ENCODE measurements at regions not wholly inside any gene's neighbourhood (a gene's known extent, or its start where the extent isn't known, plus 50 kb on each side); places are given as distances from the start of the nearest gene placed in this dataset.
A peak's percentile ranks its signal among the peaks of the same experiment; 100 is the strongest.

DNA sequence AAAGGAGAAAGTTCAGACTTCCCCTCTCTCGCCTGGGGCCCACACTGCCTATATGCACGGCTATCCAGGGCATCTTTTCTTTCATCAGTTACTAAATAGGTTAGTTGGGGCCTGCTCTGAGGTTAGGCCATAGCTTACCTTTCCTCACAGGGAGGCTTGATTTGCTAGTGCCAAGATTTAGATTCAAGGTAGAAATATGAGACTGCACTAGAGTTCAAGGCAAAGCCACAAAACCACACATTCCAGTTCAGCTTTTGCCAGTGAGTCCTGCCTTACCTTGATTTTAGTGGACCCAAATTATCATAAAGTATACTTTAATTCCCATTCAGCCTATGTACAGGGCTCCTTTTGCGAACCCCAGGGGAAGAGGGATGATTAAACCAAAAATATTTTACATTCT, 762.8 kb downstream of the PDHA2 start:
- TF ChIP-seq ZNF274 (IDR thresholded peaks at IDR 0.05; ENCODE audit: low read depth, low read length), result no peak
- TF ChIP-seq, protein P1, sequence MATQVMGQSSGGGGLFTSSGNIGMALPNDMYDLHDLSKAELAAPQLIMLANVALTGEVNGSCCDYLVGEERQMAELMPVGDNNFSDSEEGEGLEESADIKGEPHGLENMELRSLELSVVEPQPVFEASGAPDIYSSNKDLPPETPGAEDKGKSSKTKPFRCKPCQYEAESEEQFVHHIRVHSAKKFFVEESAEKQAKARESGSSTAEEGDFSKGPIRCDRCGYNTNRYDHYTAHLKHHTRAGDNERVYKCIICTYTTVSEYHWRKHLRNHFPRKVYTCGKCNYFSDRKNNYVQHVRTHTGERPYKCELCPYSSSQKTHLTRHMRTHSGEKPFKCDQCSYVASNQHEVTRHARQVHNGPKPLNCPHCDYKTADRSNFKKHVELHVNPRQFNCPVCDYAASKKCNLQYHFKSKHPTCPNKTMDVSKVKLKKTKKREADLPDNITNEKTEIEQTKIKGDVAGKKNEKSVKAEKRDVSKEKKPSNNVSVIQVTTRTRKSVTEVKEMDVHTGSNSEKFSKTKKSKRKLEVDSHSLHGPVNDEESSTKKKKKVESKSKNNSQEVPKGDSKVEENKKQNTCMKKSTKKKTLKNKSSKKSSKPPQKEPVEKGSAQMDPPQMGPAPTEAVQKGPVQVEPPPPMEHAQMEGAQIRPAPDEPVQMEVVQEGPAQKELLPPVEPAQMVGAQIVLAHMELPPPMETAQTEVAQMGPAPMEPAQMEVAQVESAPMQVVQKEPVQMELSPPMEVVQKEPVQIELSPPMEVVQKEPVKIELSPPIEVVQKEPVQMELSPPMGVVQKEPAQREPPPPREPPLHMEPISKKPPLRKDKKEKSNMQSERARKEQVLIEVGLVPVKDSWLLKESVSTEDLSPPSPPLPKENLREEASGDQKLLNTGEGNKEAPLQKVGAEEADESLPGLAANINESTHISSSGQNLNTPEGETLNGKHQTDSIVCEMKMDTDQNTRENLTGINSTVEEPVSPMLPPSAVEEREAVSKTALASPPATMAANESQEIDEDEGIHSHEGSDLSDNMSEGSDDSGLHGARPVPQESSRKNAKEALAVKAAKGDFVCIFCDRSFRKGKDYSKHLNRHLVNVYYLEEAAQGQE (IDR thresholded peaks at IDR 0.05; ENCODE audit: low read depth), result no peak
- no peak for TF ChIP-seq SP1 (IDR thresholded peaks at IDR 0.05; ENCODE audit: low read depth)
- TF ChIP-seq, protein P2, sequence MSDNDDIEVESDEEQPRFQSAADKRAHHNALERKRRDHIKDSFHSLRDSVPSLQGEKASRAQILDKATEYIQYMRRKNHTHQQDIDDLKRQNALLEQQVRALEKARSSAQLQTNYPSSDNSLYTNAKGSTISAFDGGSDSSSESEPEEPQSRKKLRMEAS (IDR thresholded peaks at IDR 0.05), result no peak
- no peak for TF ChIP-seq EGR1 (IDR thresholded peaks at IDR 0.05; ENCODE audit: low read depth)
- TF ChIP-seq SRF (IDR thresholded peaks at IDR 0.05; ENCODE audit: low read depth), result no peak
- no peak for TF ChIP-seq CBX3 (IDR thresholded peaks at IDR 0.05; ENCODE audit: low read depth)
- TF ChIP-seq POLR2A (IDR thresholded peaks at IDR 0.05; ENCODE audit: borderline replicate concordance, extremely low read depth, insufficient read depth, insufficient read length), result no peak
- no peak for TF ChIP-seq SIN3A (IDR thresholded peaks at IDR 0.05; ENCODE audit: low read depth)
- no peak for TF ChIP-seq ZFX (IDR thresholded peaks at IDR 0.05)
- TF ChIP-seq ELF1 (IDR thresholded peaks at IDR 0.05; ENCODE audit: borderline replicate concordance, low read depth), result no peak
- TF ChIP-seq, protein P3, sequence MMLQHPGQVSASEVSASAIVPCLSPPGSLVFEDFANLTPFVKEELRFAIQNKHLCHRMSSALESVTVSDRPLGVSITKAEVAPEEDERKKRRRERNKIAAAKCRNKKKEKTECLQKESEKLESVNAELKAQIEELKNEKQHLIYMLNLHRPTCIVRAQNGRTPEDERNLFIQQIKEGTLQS (IDR thresholded peaks at IDR 0.05), result no peak
- TF ChIP-seq TCF7L2 (IDR thresholded peaks at IDR 0.05; ENCODE audit: borderline replicate concordance, extremely low read depth, insufficient read depth, insufficient read length), result no peak
- TF ChIP-seq YY1 (IDR thresholded peaks at IDR 0.05; ENCODE audit: extremely low read depth, insufficient replicate concordance, low read depth, low read length), result no peak
- ATAC-seq (peak; percentile 58), DNase-seq (ENCODE audit: low read depth, low spot score) (peak; percentile 2)
- ChIA-PET CTCF (no interaction called here), RAD21 (ENCODE audit: low non-redundant PET in 1 of 2, low total read pairs in 2 of 2, uncharacterized antibody in 2 of 2, unreplicated experiment in 2 of 2) (interaction anchor here in 1 of 2 experiments (0.7 kb wide), 1 partner anchor 1503 kb away, joined by 3 read pairs; no protein-coding TSS in a partner anchor), POLR2A (no interaction called here)
- H3K79me2 ChIP-seq (ENCODE audit: insufficient read depth, low read length), result no peaks in the 10 kb centered on the region
- no peak overlapping the region for H3K27ac ChIP-seq (ENCODE audit: low read depth, low read length)
- no TSS peak for BruUV-seq (replicated peaks)
- intact Hi-C loops (cut with micrococcal nuclease), result no loop called here
- peaks cover 8 to 10% of the 10 kb centered on the region in 2 experiments for H3K4me1 ChIP-seq (ENCODE audit: control insufficient read depth in 1 of 2, insufficient read depth in 2 of 2, low read length in 2 of 2)
- H3K36me3 ChIP-seq (ENCODE audit: control insufficient read depth in 1 of 2, insufficient read depth in 2 of 2, low read length in 2 of 2), result no peaks in the 10 kb centered on the region
- no peaks in the 10 kb centered on the region for H3K9me2 ChIP-seq (ENCODE audit: insufficient read depth)
- no peaks in the 10 kb centered on the region for H3K27me3 ChIP-seq (ENCODE audit: insufficient read depth, low read length)
- H3K4me2 ChIP-seq (ENCODE audit: low read length), result peak overlapping the region; percentile 22; the same call in 1 of the 2 replicates
- no peaks in the 10 kb centered on the region for H3K9me3 ChIP-seq (ENCODE audit: control insufficient read depth in 1 of 2, insufficient read depth in 1 of 2, low read depth in 1 of 2, low read length in 2 of 2)
- no peaks in the 10 kb centered on the region for H4K20me1 ChIP-seq (ENCODE audit: insufficient read depth)
- peak overlapping the region; percentile 68 for H2AFZ ChIP-seq (ENCODE audit: low read depth, low read length, poor library complexity, severe bottlenecking)
- H3K9ac ChIP-seq (ENCODE audit: low read length), result no peak overlapping the region
- H3K4me3 ChIP-seq (replicated peaks in 1 of 2; ENCODE audit: low read depth in 1 of 2, low read length in 2 of 2), result no peak overlapping the region
